ENCODE measurements at regions not wholly inside any gene's neighbourhood (a gene's known extent, or its start where the extent isn't known, plus 50 kb on each side); places are given as distances from the start of the nearest gene placed in this dataset.
A peak's percentile ranks its signal among the peaks of the same experiment; 100 is the strongest.

- no peak overlapping the region for H3K4me3 ChIP-seq (ENCODE audit: low read length in 3 of 3)
- H3K27me3 ChIP-seq (ENCODE audit: control insufficient read depth in 3 of 3, insufficient read depth in 3 of 3, low read length in 3 of 3), result no peaks in the 10 kb centered on the region
- H3K27ac ChIP-seq (ENCODE audit: low read depth, low read length), result no peak overlapping the region
- H3K36me3 ChIP-seq (ENCODE audit: control insufficient read depth in 3 of 3, insufficient read depth in 3 of 3, low read length in 3 of 3), result no peaks in the 10 kb centered on the region
- H3K9ac ChIP-seq (ENCODE audit: low read depth in 1 of 3, low read length in 3 of 3), result no peak overlapping the region
- H3K9me3 ChIP-seq (ENCODE audit: control insufficient read depth in 3 of 3, low read length in 3 of 3), result peaks cover 0 to 2% (median 0%) of the 10 kb centered on the region in 3 donors
- no peaks in the 10 kb centered on the region for H3K4me1 ChIP-seq (ENCODE audit: control insufficient read depth in 3 of 3, insufficient read depth in 3 of 3, low read length in 3 of 3)
These were observed 153.3 kb upstream of the ITGA6 start for GRCh38 chr2:172273910-172274571.

DNA sequence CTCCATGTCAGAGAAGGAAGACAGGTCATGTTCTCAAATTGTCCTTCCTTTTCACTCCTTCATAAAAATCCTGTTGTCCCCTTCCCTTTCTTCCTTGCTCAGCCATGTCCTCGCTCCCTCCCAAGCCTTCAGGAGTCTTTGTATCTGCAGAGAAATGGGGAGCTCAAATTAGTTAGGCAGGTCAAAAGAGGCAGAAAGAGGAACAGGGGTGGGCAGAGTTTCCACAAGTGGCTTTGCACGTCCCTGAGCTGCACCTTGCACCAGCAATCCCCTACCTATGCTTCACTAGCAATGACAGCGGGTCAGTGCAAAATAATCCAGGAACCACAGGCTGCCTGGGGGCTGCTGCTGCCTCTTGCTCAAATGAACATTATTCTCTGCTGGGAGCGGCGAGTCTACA lies 152.1 kb upstream of the ITGA6 start:
- no peaks in the 10 kb centered on the region for H3K36me3 ChIP-seq (ENCODE audit: control insufficient read depth in 3 of 3, insufficient read depth in 3 of 3, low read length in 3 of 3)
- no peak overlapping the region for H3K27ac ChIP-seq (ENCODE audit: low read depth, low read length)
- H3K9ac ChIP-seq (ENCODE audit: low read depth in 1 of 3, low read length in 3 of 3), result no peak overlapping the region
- no peaks in the 10 kb centered on the region for H3K27me3 ChIP-seq (ENCODE audit: control insufficient read depth in 3 of 3, insufficient read depth in 3 of 3, low read length in 3 of 3)
- H3K9me3 ChIP-seq (ENCODE audit: control insufficient read depth in 3 of 3, low read length in 3 of 3), result peaks cover 0 to 2% (median 0%) of the 10 kb centered on the region in 3 donors
- H3K4me3 ChIP-seq (ENCODE audit: low read length in 3 of 3), result no peak overlapping the region
- no peaks in the 10 kb centered on the region for H3K4me1 ChIP-seq (ENCODE audit: control insufficient read depth in 3 of 3, insufficient read depth in 3 of 3, low read length in 3 of 3)

GRCh38 chr2:172276961-172277360 lies 150.4 kb upstream of the ITGA6 start:
- Histone ChIP-seq H3K27ac (ENCODE audit: low read depth, low read length) (no peak overlapping the region), H3K4me1 (ENCODE audit: control insufficient read depth in 3 of 3, insufficient read depth in 3 of 3, low read length in 3 of 3) (no peaks in the 10 kb centered on the region), H3K4me3 (ENCODE audit: low read length in 3 of 3) (no peak overlapping the region), H3K27me3 (ENCODE audit: control insufficient read depth in 3 of 3, insufficient read depth in 3 of 3, low read length in 3 of 3) (no peaks in the 10 kb centered on the region), H3K9ac (ENCODE audit: low read depth in 1 of 3, low read length in 3 of 3) (no peak overlapping the region), H3K36me3 (ENCODE audit: control insufficient read depth in 3 of 3, insufficient read depth in 3 of 3, low read length in 3 of 3) (no peaks in the 10 kb centered on the region), H3K9me3 (ENCODE audit: control insufficient read depth in 3 of 3, low read length in 3 of 3) (peaks cover 0 to 2% (median 0%) of the 10 kb centered on the region in 3 donors)

- Histone ChIP-seq H3K27me3 (ENCODE audit: control insufficient read depth in 3 of 3, insufficient read depth in 3 of 3, low read length in 3 of 3) (no peaks in the 10 kb centered on the region), H3K36me3 (ENCODE audit: control insufficient read depth in 3 of 3, insufficient read depth in 3 of 3, low read length in 3 of 3) (no peaks in the 10 kb centered on the region), H3K4me3 (ENCODE audit: low read length in 3 of 3) (no peak overlapping the region), H3K9ac (ENCODE audit: low read depth in 1 of 3, low read length in 3 of 3) (no peak overlapping the region), H3K9me3 (ENCODE audit: control insufficient read depth in 3 of 3, low read length in 3 of 3) (peaks cover 0 to 2% (median 0%) of the 10 kb centered on the region in 3 donors), H3K4me1 (ENCODE audit: control insufficient read depth in 3 of 3, insufficient read depth in 3 of 3, low read length in 3 of 3) (peaks cover 0 to 5% (median 0%) of the 10 kb centered on the region in 3 donors), H3K27ac (ENCODE audit: low read depth, low read length) (no peak overlapping the region)
These were observed 148.7 kb upstream of the ITGA6 start for GRCh38 chr2:172278667-172279066.

- Histone ChIP-seq H3K9ac (ENCODE audit: low read depth in 1 of 3, low read length in 3 of 3) (no peak overlapping the region), H3K4me1 (ENCODE audit: control insufficient read depth in 3 of 3, insufficient read depth in 3 of 3, low read length in 3 of 3) (peaks cover 0 to 8% (median 0%) of the 10 kb centered on the region in 3 donors), H3K27me3 (ENCODE audit: control insufficient read depth in 3 of 3, insufficient read depth in 3 of 3, low read length in 3 of 3) (no peaks in the 10 kb centered on the region), H3K9me3 (ENCODE audit: control insufficient read depth in 3 of 3, low read length in 3 of 3) (peaks cover 0 to 2% (median 0%) of the 10 kb centered on the region in 3 donors), H3K36me3 (ENCODE audit: control insufficient read depth in 3 of 3, insufficient read depth in 3 of 3, low read length in 3 of 3) (no peaks in the 10 kb centered on the region), H3K4me3 (ENCODE audit: low read length in 3 of 3) (no peak overlapping the region), H3K27ac (ENCODE audit: low read depth, low read length) (no peak overlapping the region)
These were observed 148.2 kb upstream of the ITGA6 start for GRCh38 chr2:172279214-172279613.

DNA sequence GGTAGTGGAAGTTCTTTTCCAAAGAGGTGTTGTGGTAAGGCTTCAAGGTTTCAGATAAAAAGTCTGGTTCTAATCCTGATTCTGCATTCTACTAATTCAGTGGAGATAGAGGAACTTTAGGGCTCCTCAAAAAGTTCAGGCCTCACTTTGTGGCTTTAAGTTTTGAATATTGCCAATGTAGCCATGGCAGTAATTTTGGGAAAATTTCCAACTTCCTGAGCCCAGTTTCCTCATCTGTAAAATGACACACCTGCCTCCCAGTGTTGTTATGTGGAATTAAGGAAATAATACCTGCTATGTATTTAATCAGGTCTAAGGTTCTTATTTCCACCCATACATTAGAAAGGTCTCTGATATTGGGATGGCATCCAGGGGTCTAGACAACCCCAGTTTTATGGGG lies 147.6 kb upstream of the ITGA6 start:
- Histone ChIP-seq H3K36me3 (ENCODE audit: control insufficient read depth in 3 of 3, insufficient read depth in 3 of 3, low read length in 3 of 3) (no peaks in the 10 kb centered on the region), H3K4me3 (ENCODE audit: low read length in 3 of 3) (no peak overlapping the region), H3K9ac (ENCODE audit: low read depth in 1 of 3, low read length in 3 of 3) (no peak overlapping the region), H3K27me3 (ENCODE audit: control insufficient read depth in 3 of 3, insufficient read depth in 3 of 3, low read length in 3 of 3) (no peaks in the 10 kb centered on the region), H3K27ac (ENCODE audit: low read depth, low read length) (no peak overlapping the region), H3K9me3 (ENCODE audit: control insufficient read depth in 3 of 3, low read length in 3 of 3) (peaks cover 0 to 2% (median 0%) of the 10 kb centered on the region in 3 donors), H3K4me1 (ENCODE audit: control insufficient read depth in 3 of 3, insufficient read depth in 3 of 3, low read length in 3 of 3) (peaks cover 0 to 14% (median 0%) of the 10 kb centered on the region in 3 donors)

DNA sequence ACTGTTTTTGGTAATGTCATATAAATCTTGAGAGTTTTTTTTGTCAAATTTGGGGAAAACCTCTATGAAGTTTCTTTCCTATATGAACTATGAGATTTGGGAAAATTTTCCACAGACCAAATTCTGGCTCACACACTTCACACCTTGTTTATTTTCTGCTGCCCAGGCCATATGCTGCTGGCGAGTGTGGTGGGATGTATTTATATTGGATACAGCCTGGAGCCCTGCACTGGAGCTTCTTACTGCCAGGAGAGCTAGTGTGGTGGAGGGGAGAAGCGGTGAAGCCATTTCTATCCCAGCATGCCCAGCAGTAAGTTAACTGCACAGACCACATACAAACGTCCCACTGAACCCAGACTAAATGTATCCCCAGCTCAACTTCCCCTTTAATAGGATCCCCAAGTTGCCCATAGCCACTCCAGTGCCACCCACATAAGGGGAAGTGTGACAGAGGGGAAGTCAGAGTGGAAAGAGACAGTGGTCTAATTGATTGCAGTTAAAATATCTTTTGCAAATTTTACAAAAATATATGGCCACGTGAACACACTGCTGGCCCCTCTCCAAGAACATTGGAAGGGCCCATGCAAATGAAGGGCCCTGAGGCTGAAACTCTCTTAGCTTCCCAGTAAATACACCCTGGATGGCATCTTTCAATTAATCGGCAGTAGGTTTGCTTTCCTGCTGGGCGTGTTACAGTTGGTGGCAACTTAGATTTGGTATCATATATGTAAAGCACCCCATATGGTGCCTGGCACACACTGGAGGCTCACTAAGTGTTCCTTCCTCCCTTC lies 146.6 kb upstream of the ITGA6 start:
- Histone ChIP-seq H3K27ac (ENCODE audit: low read depth, low read length) (no peak overlapping the region), H3K9me3 (ENCODE audit: control insufficient read depth in 3 of 3, low read length in 3 of 3) (peaks cover 0 to 2% (median 0%) of the 10 kb centered on the region in 3 donors), H3K36me3 (ENCODE audit: control insufficient read depth in 3 of 3, insufficient read depth in 3 of 3, low read length in 3 of 3) (no peaks in the 10 kb centered on the region), H3K4me3 (ENCODE audit: low read length in 3 of 3) (no peak overlapping the region), H3K9ac (ENCODE audit: low read depth in 1 of 3, low read length in 3 of 3) (no peak overlapping the region), H3K4me1 (ENCODE audit: control insufficient read depth in 3 of 3, insufficient read depth in 3 of 3, low read length in 3 of 3) (peaks cover 6 to 23% (median 7%) of the 10 kb centered on the region in 3 donors), H3K27me3 (ENCODE audit: control insufficient read depth in 3 of 3, insufficient read depth in 3 of 3, low read length in 3 of 3) (no peaks in the 10 kb centered on the region)

DNA sequence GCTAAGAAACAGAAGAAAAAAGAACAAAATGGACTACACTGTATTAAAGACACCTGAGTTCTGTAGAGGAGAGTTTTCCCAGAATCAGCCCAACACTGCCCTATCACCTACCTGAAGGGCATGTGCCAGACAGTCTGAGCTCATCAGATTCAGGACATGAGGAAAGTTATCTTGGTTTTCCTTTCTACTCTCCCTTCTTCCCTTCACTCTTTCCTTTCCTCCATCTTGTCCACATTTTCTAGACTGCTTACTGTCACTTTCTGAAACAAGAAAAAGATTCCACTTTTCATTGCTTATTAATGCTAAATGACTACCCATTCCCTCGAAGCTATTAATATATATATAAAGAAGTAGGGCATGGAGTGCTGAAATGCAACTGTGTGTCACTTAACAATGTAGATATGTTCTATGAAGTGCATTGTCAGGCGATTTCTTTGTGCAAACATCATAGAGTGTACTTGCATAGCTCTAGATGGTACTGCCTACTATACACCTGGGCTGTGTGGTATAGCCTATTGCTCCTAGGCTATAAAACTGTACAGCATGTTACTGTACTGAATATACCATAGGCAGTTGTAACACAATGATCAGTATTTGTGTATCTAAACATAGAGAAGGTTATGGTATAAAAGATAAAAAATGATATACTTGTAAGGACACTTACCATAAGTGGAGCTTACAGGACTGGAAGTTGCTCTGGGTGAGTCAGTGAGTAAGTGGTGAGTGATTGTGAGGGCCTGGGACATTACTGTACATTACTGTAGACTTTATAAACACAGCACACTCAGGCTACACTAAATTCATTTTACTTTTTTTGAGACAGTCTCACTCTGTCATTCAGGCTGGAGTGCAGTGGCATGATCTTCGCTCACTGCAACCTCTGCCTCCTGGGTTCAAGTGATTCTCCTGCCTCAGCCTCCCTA lies 145.5 kb upstream of the ITGA6 start:
- H3K27ac ChIP-seq (ENCODE audit: low read depth, low read length), result no peak overlapping the region
- no peaks in the 10 kb centered on the region for H3K36me3 ChIP-seq (ENCODE audit: control insufficient read depth in 3 of 3, insufficient read depth in 3 of 3, low read length in 3 of 3)
- H3K9ac ChIP-seq (ENCODE audit: low read depth in 1 of 3, low read length in 3 of 3), result no peak overlapping the region
- peaks cover 7 to 28% (median 8%) of the 10 kb centered on the region in 3 donors for H3K4me1 ChIP-seq (ENCODE audit: control insufficient read depth in 3 of 3, insufficient read depth in 3 of 3, low read length in 3 of 3)
- no peaks in the 10 kb centered on the region for H3K27me3 ChIP-seq (ENCODE audit: control insufficient read depth in 3 of 3, insufficient read depth in 3 of 3, low read length in 3 of 3)
- H3K4me3 ChIP-seq (ENCODE audit: low read length in 3 of 3), result no peak overlapping the region
- peaks cover 0 to under 1% (median 0%) of the 10 kb centered on the region in 3 donors for H3K9me3 ChIP-seq (ENCODE audit: control insufficient read depth in 3 of 3, low read length in 3 of 3)

GRCh38 chr2:172282944-172283343 lies 144.4 kb upstream of the ITGA6 start:
- Histone ChIP-seq H3K4me1 (ENCODE audit: control insufficient read depth in 3 of 3, insufficient read depth in 3 of 3, low read length in 3 of 3) (peaks cover 10 to 33% (median 12%) of the 10 kb centered on the region in 3 donors), H3K9ac (ENCODE audit: low read depth in 1 of 3, low read length in 3 of 3) (peak overlapping the region in 1 of 3 donors; percentile 1), H3K27ac (ENCODE audit: low read depth, low read length) (no peak overlapping the region), H3K4me3 (ENCODE audit: low read length in 3 of 3) (no peak overlapping the region), H3K36me3 (ENCODE audit: control insufficient read depth in 3 of 3, insufficient read depth in 3 of 3, low read length in 3 of 3) (no peaks in the 10 kb centered on the region), H3K27me3 (ENCODE audit: control insufficient read depth in 3 of 3, insufficient read depth in 3 of 3, low read length in 3 of 3) (no peaks in the 10 kb centered on the region), H3K9me3 (ENCODE audit: control insufficient read depth in 3 of 3, low read length in 3 of 3) (no peaks in the 10 kb centered on the region)
